Thyroid gland (tissue), 4 donors: ENCODE measurements at regions not wholly inside any gene's neighbourhood (a gene's known extent, or its start where the extent isn't known, plus 50 kb on each side); places are given as distances from the start of the nearest gene placed in this dataset.

Experiments
- DNase-seq, 2 donors: peaks; one replicate each; pipeline ENCODE4 v3.0.0-alpha.2; 2019
- H3K27ac ChIP-seq, 3 donors: fragments of 200-600 bp; sonication (generic); 1 replicate in 2 of 3; 2 replicates in 1 of 3; pipeline ENCODE4 v1.5.1; 2016 to 2019; ENCODE audit warnings: mild to moderate bottlenecking in 1 of 3, moderate library complexity in 1 of 3
- H3K27me3 ChIP-seq: fragments of 200-600 bp; sonication (generic); one replicate; pipeline ENCODE4 v1.5.1; 2019
- H3K36me3 ChIP-seq, 2 donors: fragments of 200-600 bp; sonication (generic); one replicate each; pipeline ENCODE4 v1.5.1; 2016 to 2019
- H3K4me1 ChIP-seq, 2 donors: fragments of 200-600 bp; sonication (generic); one replicate each; pipeline ENCODE4 v1.5.1; 2017 to 2019
- H3K4me3 ChIP-seq, 3 donors: fragments of 200-600 bp; sonication (generic); replicated peaks in 1 of 3; 1 replicate in 2 of 3; 2 replicates in 1 of 3; pipeline ENCODE4 v1.5.1; 2016; ENCODE audit warnings: mild to moderate bottlenecking in 1 of 3
- H3K9me3 ChIP-seq: fragments of 200-600 bp; sonication (generic); one replicate; pipeline ENCODE4 v1.5.1; 2017
- CTCF ChIP-seq, 6 experiments: fragments of 200-600 bp in 3 of 6; fragments of 450-650 bp in 3 of 6; sonication (generic) in 3 of 6; IDR thresholded peaks; one replicate each; pipeline ENCODE4 v1.5.1; 2016 to 2019; ENCODE audit warnings: antibody characterized with exemption in 6 of 6, mild to moderate bottlenecking in 2 of 6, inconsistent platforms in 1 of 6, moderate library complexity in 1 of 6
- POLR2A ChIP-seq, 2 donors: fragments of 450-650 bp; IDR thresholded peaks; one replicate each; pipeline ENCODE4 v1.6.1; 2017; ENCODE audit warnings: antibody characterized with exemption in 2 of 2, mild to moderate bottlenecking in 2 of 2, moderate library complexity in 1 of 2
- WGBS, 2 donors: methylation state at CpG; one replicate each; pipeline ENCODE4 v1.1.5; 2017; 5-methylcytosine and 5-hydroxymethylcytosine counted together
- intact Hi-C: fragments of 100-400 bp; cut with DNase I; formaldehyde crosslinking; loops from one replicate; pipeline ENCODE4 v1.15.1; 2023

- TF ChIP-seq CTCF (IDR thresholded peaks at IDR 0.05) (no peak), POLR2A (IDR thresholded peaks at IDR 0.05) (no peak)
- no peaks in the 10 kb centered on the region for H3K4me1 ChIP-seq
- no peak for DNase-seq
- no peaks in the 10 kb centered on the region for H3K27me3 ChIP-seq
- 60 to 67% methylated on average over 1 of the region's 1 CpG for WGBS, 2 donors
- H3K9me3 ChIP-seq, result no peaks in the 10 kb centered on the region
- no peaks in the 10 kb centered on the region for H3K36me3 ChIP-seq
- H3K4me3 ChIP-seq, result no peak overlapping the region
- no peak overlapping the region for H3K27ac ChIP-seq
- intact Hi-C loops, result no loop called here
Measured at GRCh38 chr12:33323823-33324222, 115.8 kb downstream of the SYT10 start.

- DNase-seq, result no peak
- TF ChIP-seq CTCF (IDR thresholded peaks at IDR 0.05) (no peak), POLR2A (IDR thresholded peaks at IDR 0.05) (no peak)
- Histone ChIP-seq H3K4me1 (no peaks in the 10 kb centered on the region), H3K4me3 (no peak overlapping the region), H3K27me3 (no peaks in the 10 kb centered on the region), H3K9me3 (no peaks in the 10 kb centered on the region), H3K27ac (no peak overlapping the region), H3K36me3 (no peaks in the 10 kb centered on the region)
- 71 to 78% methylated on average over 5 of the region's 5 CpGs for WGBS, 2 donors
- intact Hi-C loops, result no loop called here
Measured at GRCh38 chr12:33322519-33322918, 117.1 kb downstream of the SYT10 start.

GRCh38 chr12:33317746-33318145 is 121.9 kb downstream of the SYT10 start:
- H3K27ac ChIP-seq, result no peak overlapping the region
- no peak for TF ChIP-seq POLR2A (IDR thresholded peaks at IDR 0.05)
- no peak for TF ChIP-seq CTCF (IDR thresholded peaks at IDR 0.05)
- intact Hi-C loops, result no loop called here
- no peak overlapping the region for H3K4me3 ChIP-seq
- no peaks in the 10 kb centered on the region for H3K4me1 ChIP-seq
- no peaks in the 10 kb centered on the region for H3K27me3 ChIP-seq
- H3K36me3 ChIP-seq, result no peaks in the 10 kb centered on the region
- WGBS, 2 donors, result 90 to 93% methylated on average over 1 of the region's 1 CpG
- DNase-seq, result no peak
- H3K9me3 ChIP-seq, result no peaks in the 10 kb centered on the region

- Histone ChIP-seq H3K27me3 (no peaks in the 10 kb centered on the region), H3K27ac (no peak overlapping the region), H3K9me3 (no peaks in the 10 kb centered on the region), H3K4me1 (no peaks in the 10 kb centered on the region), H3K36me3 (no peaks in the 10 kb centered on the region), H3K4me3 (no peak overlapping the region)
- TF ChIP-seq CTCF (IDR thresholded peaks at IDR 0.05), result no peak
- TF ChIP-seq POLR2A (IDR thresholded peaks at IDR 0.05), result no peak
- DNase-seq, result no peak
- intact Hi-C loops, result no loop called here
- WGBS, 2 donors, result 68 to 76% methylated on average over 1 of the region's 1 CpG
Measured at GRCh38 chr12:33314223-33314622, 125.4 kb downstream of the SYT10 start.

DNA sequence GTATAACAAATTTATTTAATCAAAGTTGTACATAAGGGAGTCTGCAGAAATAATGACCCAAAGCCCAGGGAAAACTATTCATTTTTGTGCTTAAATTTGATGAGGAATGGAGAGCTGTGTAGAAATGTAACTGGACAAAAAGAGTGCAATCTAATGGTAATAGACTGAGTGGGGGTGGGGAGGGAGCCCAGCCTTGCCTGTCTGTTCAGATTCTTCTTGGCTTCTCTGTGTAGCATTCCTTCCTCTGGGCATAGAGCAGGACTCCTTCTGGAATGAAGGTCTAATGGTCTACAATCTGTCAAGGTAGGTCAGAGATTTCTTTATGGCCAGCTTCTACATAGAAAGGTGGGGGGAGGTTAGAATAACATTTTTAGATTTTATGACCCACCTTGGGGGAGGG is 126.1 kb downstream of the SYT10 start:
- no peaks in the 10 kb centered on the region for H3K9me3 ChIP-seq
- no peak overlapping the region for H3K4me3 ChIP-seq
- H3K4me1 ChIP-seq, result no peaks in the 10 kb centered on the region
- no peaks in the 10 kb centered on the region for H3K36me3 ChIP-seq
- intact Hi-C loops, result no loop called here
- no peaks in the 10 kb centered on the region for H3K27me3 ChIP-seq
- no peak overlapping the region for H3K27ac ChIP-seq
- TF ChIP-seq POLR2A (IDR thresholded peaks at IDR 0.05), result no peak
- DNase-seq, result no peak

DNA sequence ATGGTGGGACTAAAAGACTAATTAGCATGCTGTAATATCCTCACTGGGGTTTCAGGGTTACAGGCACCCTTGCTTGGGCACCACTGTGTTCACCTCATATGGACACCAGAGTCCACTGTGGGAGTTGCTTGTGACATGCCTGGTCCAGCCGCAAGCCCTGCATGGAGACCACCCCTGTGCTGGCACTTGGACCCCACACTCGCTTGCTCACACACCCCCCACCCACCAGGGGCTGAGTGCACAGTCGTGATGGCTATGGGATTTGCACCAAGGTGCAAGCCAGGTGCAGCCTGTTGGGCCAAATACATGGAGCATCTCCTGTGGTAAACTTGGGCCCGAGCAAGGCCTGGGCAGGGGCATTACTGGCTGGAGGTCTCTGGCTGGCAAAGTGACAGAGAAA is 129.1 kb downstream of the SYT10 start:
- no peak overlapping the region for H3K27ac ChIP-seq
- H3K4me1 ChIP-seq, result no peaks in the 10 kb centered on the region
- TF ChIP-seq POLR2A (IDR thresholded peaks at IDR 0.05) (no peak), CTCF (IDR thresholded peaks at IDR 0.05) (no peak)
- intact Hi-C loops, result no loop called here
- H3K27me3 ChIP-seq, result no peaks in the 10 kb centered on the region
- H3K36me3 ChIP-seq, result no peaks in the 10 kb centered on the region
- H3K4me3 ChIP-seq, result no peak overlapping the region
- WGBS, 2 donors, result 80 to 88% methylated on average over 4 of the region's 4 CpGs
- no peaks in the 10 kb centered on the region for H3K9me3 ChIP-seq
- no peak for DNase-seq
